NCI-H146 (cell line): ENCODE measurements at regions not wholly inside any gene's neighbourhood (a gene's known extent, or its start where the extent isn't known, plus 50 kb on each side); places are given as distances from the start of the nearest gene placed in this dataset.
"Not testable (repeated sequence)": the region's sequence is repeated elsewhere in the genome, so short reads cannot be mapped to it uniquely, and the experiment has no call there.

Experiments
- DNase-seq: peaks from one replicate; lab custom pipeline; 2025; lab: John Stamatoyannopoulos, UW

GRCh38 chr3:109804697-109805096 lies 467.4 kb upstream of the DPPA4 start:
- no peak for DNase-seq

- DNase-seq, result no peak
Measured at GRCh38 chr3:109806929-109807328, 469.6 kb upstream of the DPPA4 start.

GRCh38 chr3:109809513-109809912 lies 472.2 kb upstream of the DPPA4 start:
- DNase-seq, result no peak

GRCh38 chr3:109818081-109818480 lies 480.7 kb upstream of the DPPA4 start:
- no peak for DNase-seq

GRCh38 chr3:109819734-109820133 lies 482.4 kb upstream of the DPPA4 start:
- DNase-seq, result no peak

- no peak for DNase-seq
Measured at GRCh38 chr3:109825971-109826810, 488.8 kb upstream of the DPPA4 start.

GRCh38 chr3:109831403-109831802 lies 494.1 kb upstream of the DPPA4 start:
- no peak for DNase-seq

GRCh38 chr3:109835958-109836357 lies 498.6 kb upstream of the DPPA4 start:
- DNase-seq, result no peak

- no peak for DNase-seq
Measured at GRCh38 chr3:109851854-109852253, 514.5 kb upstream of the DPPA4 start.

GRCh38 chr3:109852283-109852682 lies 514.9 kb upstream of the DPPA4 start:
- DNase-seq, result no peak

GRCh38 chr3:109853077-109853731 lies 515.9 kb upstream of the DPPA4 start:
- DNase-seq, result no peak

- no peak for DNase-seq
Measured at GRCh38 chr3:109863701-109864100, 526.4 kb upstream of the DPPA4 start.

GRCh38 chr3:109864452-109864851 lies 527.1 kb upstream of the DPPA4 start:
- no peak for DNase-seq

- no peak for DNase-seq
Measured at GRCh38 chr3:109869586-109869985, 532.2 kb upstream of the DPPA4 start.

- no peak for DNase-seq
Measured at GRCh38 chr3:109874896-109875708, 537.8 kb upstream of the DPPA4 start.

- DNase-seq, result not testable (repeated sequence)
Measured at GRCh38 chr3:109877616-109878015, 540.3 kb upstream of the DPPA4 start.

GRCh38 chr3:109882144-109882543 lies 544.8 kb upstream of the DPPA4 start:
- no peak for DNase-seq

- no peak for DNase-seq
Measured at GRCh38 chr3:109887293-109887692, 549.9 kb upstream of the DPPA4 start.

GRCh38 chr3:109888026-109888425 lies 550.7 kb upstream of the DPPA4 start:
- DNase-seq, result no peak

GRCh38 chr3:109897734-109898133 lies 560.4 kb upstream of the DPPA4 start:
- DNase-seq, result no peak

GRCh38 chr3:109899925-109900324 lies 562.6 kb upstream of the DPPA4 start:
- peak; percentile 30 for DNase-seq

GRCh38 chr3:109900783-109901182 lies 563.4 kb upstream of the DPPA4 start:
- peak; percentile 63 for DNase-seq

GRCh38 chr3:109902549-109902948 lies 565.2 kb upstream of the DPPA4 start:
- no peak for DNase-seq
